ENCODE measurements at regions not wholly inside any gene's neighbourhood (a gene's known extent, or its start where the extent isn't known, plus 50 kb on each side); places are given as distances from the start of the nearest gene placed in this dataset.

- Histone ChIP-seq H3K27ac (ENCODE audit: low read depth) (no peak overlapping the region), H3K4me2 (no peak overlapping the region), H3K36me3 (ENCODE audit: insufficient read depth) (no peaks in the 10 kb centered on the region), H3K79me2 (replicated peaks; ENCODE audit: insufficient read depth) (no peaks in the 10 kb centered on the region), H4K20me1 (replicated peaks; ENCODE audit: insufficient read depth) (no peaks in the 10 kb centered on the region), H3K4me3 (no peak overlapping the region), H2AFZ (no peak overlapping the region), H3K4me1 (ENCODE audit: insufficient read depth) (no peaks in the 10 kb centered on the region), H3K27me3 (ENCODE audit: insufficient read depth) (no peaks in the 10 kb centered on the region), H3F3A (replicated peaks; ENCODE audit: low read depth) (no peaks in the 10 kb centered on the region), H3K9me2 (ENCODE audit: insufficient read depth) (no peaks in the 10 kb centered on the region; the same call in 1 of the 2 replicates)
- no peaks in the 10 kb centered on the region for H3K9me3 Mint-ChIP-seq
- ATAC-seq (no peak), DNase-seq (ENCODE audit: low spot score) (no peak)
- H3K4me3 Mint-ChIP-seq, result no peak overlapping the region
- no peak overlapping the region for H3K27ac Mint-ChIP-seq
- H3K36me3 Mint-ChIP-seq (ENCODE audit: low read depth), result no peaks in the 10 kb centered on the region
- H3K4me1 Mint-ChIP-seq, result peaks cover 3% of the 10 kb centered on the region; the same call in 2 of the 3 replicates
- TF ChIP-seq ETS1 (IDR thresholded peaks at IDR 0.05), result no peak
- no peak for TF ChIP-seq REST (IDR thresholded peaks at IDR 0.05; ENCODE audit: unreplicated experiment)
- no peak for TF ChIP-seq POLR2AphosphoS5 (IDR thresholded peaks at IDR 0.05; ENCODE audit: low read depth)
- TF ChIP-seq ZNF114 (CRISPR knock-in tag; IDR thresholded peaks at IDR 0.05), result no peak
- TF ChIP-seq CREB1 (CRISPR knock-in tag; IDR thresholded peaks at IDR 0.05; ENCODE audit: low read depth), result no peak
- no peak for TF ChIP-seq EZH2 (IDR thresholded peaks at IDR 0.05; ENCODE audit: low read depth, unreplicated experiment)
- TF ChIP-seq ZNF331 (CRISPR knock-in tag; IDR thresholded peaks at IDR 0.05; ENCODE audit: low read depth), result no peak
- TF ChIP-seq STAT1 (IDR thresholded peaks at IDR 0.05; ENCODE audit: unreplicated experiment), result no peak
- TF ChIP-seq EZH2phosphoT487 (IDR thresholded peaks at IDR 0.05; ENCODE audit: unreplicated experiment), result no peak
- no peak for TF ChIP-seq NANOG (IDR thresholded peaks at IDR 0.05; ENCODE audit: borderline replicate concordance)
- no peak for TF ChIP-seq CTCF (conservative IDR thresholded peaks at IDR 0.05; ENCODE audit: low read depth in 2 of 2)
- no peak for TF ChIP-seq ZNF462 (CRISPR knock-in tag; IDR thresholded peaks at IDR 0.05)
- TF ChIP-seq JUNB (IDR thresholded peaks at IDR 0.05; ENCODE audit: unreplicated experiment), result no peak
- no peaks in the 10 kb centered on the region for H3K27me3 Mint-ChIP-seq (ENCODE audit: insufficient read depth, low read depth, poor library complexity)
Observed at GRCh38 chr20:7760247-7761031, 179.8 kb downstream of the HAO1 start.

Data from GM23338 (cell line).